Type B pancreatic cell (in vitro differentiated cells): ENCODE measurements at regions not wholly inside any gene's neighbourhood (a gene's known extent, or its start where the extent isn't known, plus 50 kb on each side); places are given as distances from the start of the nearest gene placed in this dataset.

Experiments used
- DNase-seq: peaks from one replicate; pipeline ENCODE4 v3.0.0; 2021; ENCODE audit warnings: mixed read lengths; ENCODE audit not compliant: unreplicated experiment; ENCODE audit errors: extremely low spot score
- H3K27ac Mint-ChIP-seq: 2 replicates; pipeline ENCODE4 v1.8.0; 2021; ENCODE audit warnings: mild to moderate bottlenecking, mixed read lengths
- H3K27me3 Mint-ChIP-seq: 2 replicates; pipeline ENCODE4 v1.8.0; 2021; ENCODE audit warnings: mixed read lengths
- H3K36me3 Mint-ChIP-seq: 2 replicates; pipeline ENCODE4 v1.8.0; 2021; ENCODE audit warnings: mixed read lengths
- H3K4me1 Mint-ChIP-seq: one replicate; pipeline ENCODE4 v1.8.0; 2021; ENCODE audit warnings: mixed read lengths; ENCODE audit not compliant: unreplicated experiment
- H3K4me3 Mint-ChIP-seq: 2 replicates; pipeline ENCODE4 v1.8.0; 2021; ENCODE audit warnings: mild to moderate bottlenecking, mixed read lengths
- H3K9me3 Mint-ChIP-seq: 2 replicates; pipeline ENCODE4 v1.8.0; 2021; ENCODE audit warnings: mixed read lengths
- CTCF ChIP-seq: fragments of 200-600 bp; sonication (generic); conservative IDR thresholded peaks from 2 replicates; pipeline ENCODE4 v1.5.0; 2021; ENCODE audit warnings: antibody characterized with exemption, mild to moderate bottlenecking

GRCh38 chr2:217262911-217263310 is 403.0 kb upstream of the TNP1 start:
- H3K27me3 Mint-ChIP-seq = peaks cover 15% of the 10 kb centered on the region
- peaks cover 20% of the 10 kb centered on the region for H3K9me3 Mint-ChIP-seq
- H3K4me3 Mint-ChIP-seq = no peak overlapping the region
- H3K4me1 Mint-ChIP-seq = peaks cover 25% of the 10 kb centered on the region
- no peak for TF ChIP-seq CTCF
- DNase-seq = no peak
- H3K36me3 Mint-ChIP-seq = peaks cover 7% of the 10 kb centered on the region
- no peak overlapping the region for H3K27ac Mint-ChIP-seq

GRCh38 chr2:217261452-217261851 is 401.6 kb upstream of the TNP1 start:
- Mint-ChIP-seq H3K36me3 (peaks cover 5% of the 10 kb centered on the region), H3K27me3 (peaks cover 15% of the 10 kb centered on the region), H3K27ac (no peak overlapping the region), H3K9me3 (peaks cover 13% of the 10 kb centered on the region), H3K4me3 (no peak overlapping the region), H3K4me1 (peaks cover 30% of the 10 kb centered on the region)
- TF ChIP-seq CTCF = no peak
- no peak for DNase-seq

GRCh38 chr2:217260441-217261115 is 400.7 kb upstream of the TNP1 start:
- H3K27me3 Mint-ChIP-seq = peaks cover 15% of the 10 kb centered on the region
- TF ChIP-seq CTCF = no peak
- no peak for DNase-seq
- peaks cover 13% of the 10 kb centered on the region for H3K9me3 Mint-ChIP-seq
- H3K27ac Mint-ChIP-seq = no peak overlapping the region
- peaks cover 38% of the 10 kb centered on the region for H3K4me1 Mint-ChIP-seq
- peaks cover 5% of the 10 kb centered on the region for H3K36me3 Mint-ChIP-seq
- no peak overlapping the region for H3K4me3 Mint-ChIP-seq

GRCh38 chr2:217258170-217258569 is 398.3 kb upstream of the TNP1 start:
- peaks cover 24% of the 10 kb centered on the region for H3K27me3 Mint-ChIP-seq

GRCh38 chr2:217256251-217256650 is 396.4 kb upstream of the TNP1 start:
- Mint-ChIP-seq H3K27me3 (peaks cover 30% of the 10 kb centered on the region), H3K4me3 (no peak overlapping the region), H3K9me3 (peaks cover 13% of the 10 kb centered on the region)

More at GRCh38 chr2:217258170-217258569, 398.3 kb upstream of the TNP1 start:
- Mint-ChIP-seq H3K4me3 (no peak overlapping the region), H3K27ac (no peak overlapping the region), H3K9me3 (peaks cover 13% of the 10 kb centered on the region), H3K4me1 (peaks cover 28% of the 10 kb centered on the region), H3K36me3 (peaks cover 5% of the 10 kb centered on the region)
- no peak for DNase-seq
- no peak for TF ChIP-seq CTCF

More at GRCh38 chr2:217256251-217256650, 396.4 kb upstream of the TNP1 start:
- Mint-ChIP-seq H3K36me3 (peaks cover 5% of the 10 kb centered on the region), H3K27ac (no peak overlapping the region), H3K4me1 (peaks cover 26% of the 10 kb centered on the region)
- TF ChIP-seq CTCF = no peak
- no peak for DNase-seq
